Gastrocnemius medialis (tissue), 4 donors: ENCODE measurements at regions not wholly inside any gene's neighbourhood (a gene's known extent, or its start where the extent isn't known, plus 50 kb on each side); places are given as distances from the start of the nearest gene placed in this dataset.

Experiments
- POLR2A ChIP-seq, 2 donors: fragments of 450-650 bp; IDR thresholded peaks; one replicate each; pipeline ENCODE4 v1.6.1; 2017; ENCODE audit warnings: antibody characterized with exemption in 2 of 2, mild to moderate bottlenecking in 2 of 2, moderate library complexity in 2 of 2
- TF ChIP-seq, protein P1 (sequence below), 5 experiments: fragments of 450-650 bp in 3 of 5; fragments of 200-600 bp in 2 of 5; sonication (generic) in 2 of 5; IDR thresholded peaks in 4 of 5; conservative IDR thresholded peaks in 1 of 5; 1 replicate in 4 of 5; 2 replicates in 1 of 5; pipeline ENCODE4 v1.5.1; 2016 to 2019; ENCODE audit warnings: antibody characterized with exemption in 5 of 5, mild to moderate bottlenecking in 3 of 5, moderate library complexity in 3 of 5

- TF ChIP-seq POLR2A (IDR thresholded peaks at IDR 0.05): no peak
- TF ChIP-seq, protein P1, sequence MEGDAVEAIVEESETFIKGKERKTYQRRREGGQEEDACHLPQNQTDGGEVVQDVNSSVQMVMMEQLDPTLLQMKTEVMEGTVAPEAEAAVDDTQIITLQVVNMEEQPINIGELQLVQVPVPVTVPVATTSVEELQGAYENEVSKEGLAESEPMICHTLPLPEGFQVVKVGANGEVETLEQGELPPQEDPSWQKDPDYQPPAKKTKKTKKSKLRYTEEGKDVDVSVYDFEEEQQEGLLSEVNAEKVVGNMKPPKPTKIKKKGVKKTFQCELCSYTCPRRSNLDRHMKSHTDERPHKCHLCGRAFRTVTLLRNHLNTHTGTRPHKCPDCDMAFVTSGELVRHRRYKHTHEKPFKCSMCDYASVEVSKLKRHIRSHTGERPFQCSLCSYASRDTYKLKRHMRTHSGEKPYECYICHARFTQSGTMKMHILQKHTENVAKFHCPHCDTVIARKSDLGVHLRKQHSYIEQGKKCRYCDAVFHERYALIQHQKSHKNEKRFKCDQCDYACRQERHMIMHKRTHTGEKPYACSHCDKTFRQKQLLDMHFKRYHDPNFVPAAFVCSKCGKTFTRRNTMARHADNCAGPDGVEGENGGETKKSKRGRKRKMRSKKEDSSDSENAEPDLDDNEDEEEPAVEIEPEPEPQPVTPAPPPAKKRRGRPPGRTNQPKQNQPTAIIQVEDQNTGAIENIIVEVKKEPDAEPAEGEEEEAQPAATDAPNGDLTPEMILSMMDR (IDR thresholded peaks at IDR 0.05 in 4 of 5, conservative IDR thresholded peaks at IDR 0.05 in 1 of 5): no peak
Measured at GRCh38 chr10:76647301-76647700, 990.3 kb downstream of the KCNMA1 start.
